Upper lobe of left lung (tissue), 4 donors: ENCODE measurements at regions not wholly inside any gene's neighbourhood (a gene's known extent, or its start where the extent isn't known, plus 50 kb on each side); places are given as distances from the start of the nearest gene placed in this dataset.

Source experiments
- CTCF ChIP-seq, 6 experiments: fragments of 450-650 bp in 4 of 6; fragments of 200-600 bp in 2 of 6; sonication (generic) in 2 of 6; IDR thresholded peaks; one replicate each; pipeline ENCODE4 v1.5.1; 2016 to 2019; ENCODE audit warnings: antibody characterized with exemption in 6 of 6
- POLR2A ChIP-seq, 4 donors: fragments of 450-650 bp; IDR thresholded peaks; one replicate each; pipeline ENCODE4 v1.5.1; 2016 to 2017; ENCODE audit warnings: antibody characterized with exemption in 4 of 4, mild to moderate bottlenecking in 2 of 4
- POLR2AphosphoS5 ChIP-seq, 2 donors: sonication (generic); formaldehyde crosslinking; IDR thresholded peaks; one replicate each; pipeline ENCODE4 v1.5.1; 2017; ENCODE audit warnings: antibody characterized with exemption in 2 of 2

- no peak for TF ChIP-seq CTCF (IDR thresholded peaks at IDR 0.05)
- no peak for TF ChIP-seq POLR2AphosphoS5 (IDR thresholded peaks at IDR 0.05)
- no peak for TF ChIP-seq POLR2A (IDR thresholded peaks at IDR 0.05)
Observed at GRCh38 chr4:119835613-119835910, 207.0 kb upstream of the PDE5A start.
